OCI-LY1 (cell line): ENCODE measurements at regions not wholly inside any gene's neighbourhood (a gene's known extent, or its start where the extent isn't known, plus 50 kb on each side); places are given as distances from the start of the nearest gene placed in this dataset.

Source experiments
- H2AFZ ChIP-seq: fragments of 200-600 bp; sonication (generic), shearing (Covaris generic); 2 replicates; pipeline ENCODE4 v1.6.0; 2014; ENCODE audit warnings: antibody characterized with exemption, mild to moderate bottlenecking, low read length
- H3F3A ChIP-seq: fragments of 200-600 bp; sonication (generic), shearing (Covaris generic); 2 replicates; pipeline ENCODE4 v1.6.0; 2014; ENCODE audit warnings: mild to moderate bottlenecking, antibody characterized with exemption, low read length, moderate library complexity; ENCODE audit not compliant: insufficient read depth
- H3K27ac ChIP-seq: fragments of 200-600 bp; sonication (generic); 2 replicates; pipeline ENCODE4 v1.5.1; 2014; ENCODE audit warnings: low read length, mixed run types, mild to moderate bottlenecking, low read depth; ENCODE audit not compliant: poor library complexity, severe bottlenecking
- H3K27me3 ChIP-seq: fragments of 200-600 bp; sonication (generic); 2 replicates; pipeline ENCODE4 v1.6.0; 2014; ENCODE audit warnings: antibody characterized with exemption, mild to moderate bottlenecking, low read length, moderate library complexity; ENCODE audit not compliant: insufficient read depth
- H3K36me3 ChIP-seq: fragments of 200-600 bp; sonication (generic); 2 replicates; pipeline ENCODE4 v1.6.1; 2014; ENCODE audit warnings: mild to moderate bottlenecking, antibody characterized with exemption, low read length, moderate library complexity, mixed read lengths; ENCODE audit not compliant: insufficient read depth
- H3K4me1 ChIP-seq: fragments of 200-600 bp; sonication (generic); 2 replicates; pipeline ENCODE4 v1.5.1; 2014; ENCODE audit warnings: mild to moderate bottlenecking, low read length, moderate library complexity; ENCODE audit not compliant: insufficient read depth, severe bottlenecking
- H3K4me2 ChIP-seq: fragments of 200-600 bp; sonication (generic), shearing (Covaris generic); 2 replicates; pipeline ENCODE4 v1.6.1; 2014; ENCODE audit warnings: low read length
- H3K4me3 ChIP-seq: fragments of 200-600 bp; sonication (generic); 2 replicates; pipeline ENCODE4 v1.5.1; 2014; ENCODE audit warnings: low read length, low read depth, mild to moderate bottlenecking, mixed read lengths; ENCODE audit not compliant: poor library complexity, severe bottlenecking
- H3K79me2 ChIP-seq: fragments of 200-600 bp; shearing (Covaris generic); 2 replicates; pipeline ENCODE4 v1.6.1; 2016; ENCODE audit warnings: mixed run types, low read length, mixed read lengths; ENCODE audit not compliant: insufficient read depth
- H3K9ac ChIP-seq: fragments of 200-600 bp; sonication (generic), shearing (Covaris generic); 2 replicates; pipeline ENCODE4 v1.6.1; 2014; ENCODE audit warnings: mild to moderate bottlenecking, low read length, mixed read lengths
- H3K9me2 ChIP-seq: fragments of 200-600 bp; sonication (generic), shearing (Covaris generic); 2 replicates; pipeline ENCODE4 v1.6.1; 2014; ENCODE audit warnings: low read depth, mild to moderate bottlenecking, low read length, mixed read lengths
- H3K9me3 ChIP-seq: fragments of 200-600 bp; shearing (Covaris generic); 2 replicates; pipeline ENCODE4 v1.6.1; 2014; ENCODE audit warnings: low read length, mixed read lengths
- H4K20me1 ChIP-seq: fragments of 200-600 bp; sonication (generic), shearing (Covaris generic); 2 replicates; pipeline ENCODE4 v1.6.0; 2016; ENCODE audit warnings: mild to moderate bottlenecking, low read length; ENCODE audit not compliant: insufficient read depth
- CTCF ChIP-seq: fragments of 200-600 bp; sonication (generic), shearing (Covaris generic); IDR thresholded peaks from 2 replicates; pipeline ENCODE4 v1.5.1; 2017; ENCODE audit warnings: mild to moderate bottlenecking, antibody characterized with exemption, low read length, moderate library complexity, mixed read lengths
- EZH2 ChIP-seq: fragments of 200-600 bp; sonication (generic), shearing (Covaris generic); IDR thresholded peaks from 2 replicates; pipeline ENCODE4 v1.8.0; 2017; ENCODE audit warnings: borderline replicate concordance, mixed run types, mild to moderate bottlenecking, antibody characterized with exemption, low read length, moderate library complexity, mixed read lengths

- Histone ChIP-seq H3K9me2 (no peaks in the 10 kb centered on the region), H3K9me3 (no peaks in the 10 kb centered on the region), H3F3A (no peaks in the 10 kb centered on the region), H3K4me2 (no peak overlapping the region), H3K4me3 (no peak overlapping the region), H3K9ac (no peak overlapping the region), H3K27me3 (no peaks in the 10 kb centered on the region), H2AFZ (no peak overlapping the region), H4K20me1 (no peaks in the 10 kb centered on the region), H3K79me2 (no peaks in the 10 kb centered on the region), H3K4me1 (no peaks in the 10 kb centered on the region), H3K27ac (no peak overlapping the region), H3K36me3 (no peaks in the 10 kb centered on the region)
- no peak for TF ChIP-seq EZH2
- TF ChIP-seq CTCF, result no peak
These were observed 1240.8 kb downstream of the SLC16A7 start for GRCh38 chr12:60836651-60837050.

- Histone ChIP-seq H3K4me2 (no peak overlapping the region), H3K79me2 (no peaks in the 10 kb centered on the region), H3K9me3 (no peaks in the 10 kb centered on the region), H3K4me3 (no peak overlapping the region), H3F3A (no peaks in the 10 kb centered on the region), H3K9me2 (no peaks in the 10 kb centered on the region), H3K27ac (no peak overlapping the region), H2AFZ (no peak overlapping the region), H3K36me3 (no peaks in the 10 kb centered on the region), H4K20me1 (no peaks in the 10 kb centered on the region), H3K4me1 (no peaks in the 10 kb centered on the region), H3K9ac (no peak overlapping the region), H3K27me3 (no peaks in the 10 kb centered on the region)
- TF ChIP-seq EZH2 (no peak), CTCF (no peak)
These were observed 1246.4 kb downstream of the SLC16A7 start for GRCh38 chr12:60842181-60842580.

GRCh38 chr12:60844101-60844500 lies 1248.3 kb downstream of the SLC16A7 start:
- no peaks in the 10 kb centered on the region for H4K20me1 ChIP-seq
- H3K36me3 ChIP-seq, result no peaks in the 10 kb centered on the region
- H3K79me2 ChIP-seq, result no peaks in the 10 kb centered on the region
- no peaks in the 10 kb centered on the region for H3K9me3 ChIP-seq
- no peak overlapping the region for H3K4me3 ChIP-seq
- H2AFZ ChIP-seq, result no peak overlapping the region
- H3K9me2 ChIP-seq, result no peaks in the 10 kb centered on the region
- TF ChIP-seq EZH2 (no peak), CTCF (no peak)
- H3K9ac ChIP-seq, result no peak overlapping the region
- H3K4me1 ChIP-seq, result no peaks in the 10 kb centered on the region
- no peaks in the 10 kb centered on the region for H3F3A ChIP-seq
- H3K27ac ChIP-seq, result no peak overlapping the region
- no peaks in the 10 kb centered on the region for H3K27me3 ChIP-seq
- no peak overlapping the region for H3K4me2 ChIP-seq
